Fibroblast of villous mesenchyme (primary cell): ENCODE measurements at regions not wholly inside any gene's neighbourhood (a gene's known extent, or its start where the extent isn't known, plus 50 kb on each side); places are given as distances from the start of the nearest gene placed in this dataset.

Source experiments
- DNase-seq: peaks from one replicate; pipeline ENCODE4 v3.0.0-alpha.2; 2010; ENCODE audit warnings: low read depth
- H3K4me3 ChIP-seq: 2 replicates; pipeline ENCODE4 v1.5.1; 2011; ENCODE audit warnings: low read depth, mild to moderate bottlenecking, low read length
- CTCF ChIP-seq: IDR thresholded peaks from 2 replicates; pipeline ENCODE4 v1.5.1; 2012; ENCODE audit warnings: low read depth, mild to moderate bottlenecking, low read length; ENCODE audit not compliant: insufficient read depth

DNA sequence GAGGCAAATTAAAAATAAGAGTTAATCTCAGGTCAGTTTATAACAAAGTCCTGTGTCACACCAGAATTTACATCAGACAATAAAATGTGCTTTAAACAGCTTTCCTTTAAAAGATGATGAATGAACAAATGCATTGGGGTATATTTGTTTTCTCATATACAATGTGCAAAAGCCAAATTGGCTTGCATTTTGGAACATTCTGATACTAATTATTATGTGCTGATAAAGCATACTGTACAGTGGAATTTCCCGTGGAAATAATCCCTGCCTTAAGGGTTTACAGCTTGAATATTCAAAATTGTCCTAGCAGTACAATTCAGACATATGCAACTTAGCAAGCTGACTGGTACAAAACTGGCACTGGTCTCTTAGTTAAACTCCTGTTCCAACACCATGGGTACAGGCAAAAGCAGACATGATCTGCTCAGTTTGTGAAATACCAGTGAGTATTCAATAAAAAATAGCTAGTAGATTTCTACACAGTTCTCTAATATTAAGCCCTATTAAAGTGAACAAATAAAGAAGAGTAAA is 373.4 kb downstream of the SLITRK1 start:
- TF ChIP-seq CTCF = no peak
- DNase-seq = no peak
- H3K4me3 ChIP-seq = no peak overlapping the region

DNA sequence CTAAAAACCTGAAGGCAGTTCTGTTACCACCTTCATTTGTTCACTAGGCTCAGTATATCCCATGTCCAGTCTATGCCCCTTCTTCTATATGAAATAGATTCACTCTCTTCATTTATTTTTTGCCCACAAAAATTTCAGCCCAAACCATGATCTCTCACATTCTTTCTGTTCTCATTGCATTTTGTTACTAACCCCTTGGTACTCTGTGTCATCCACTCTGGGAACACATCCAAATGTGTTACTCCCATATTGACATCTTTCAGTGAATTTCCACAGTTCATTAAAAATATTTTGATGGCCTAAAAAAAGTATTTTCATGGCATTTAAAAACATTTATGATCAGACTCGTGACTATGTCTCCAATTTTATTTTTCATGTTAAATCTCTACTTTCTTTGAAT is 378.9 kb downstream of the SLITRK1 start:
- DNase-seq = no peak
- no peak for TF ChIP-seq CTCF
- no peak overlapping the region for H3K4me3 ChIP-seq

GRCh38 chr13:83499286-83499685 is 383.0 kb downstream of the SLITRK1 start:
- TF ChIP-seq CTCF = no peak
- H3K4me3 ChIP-seq = no peak overlapping the region
- DNase-seq = no peak

DNA sequence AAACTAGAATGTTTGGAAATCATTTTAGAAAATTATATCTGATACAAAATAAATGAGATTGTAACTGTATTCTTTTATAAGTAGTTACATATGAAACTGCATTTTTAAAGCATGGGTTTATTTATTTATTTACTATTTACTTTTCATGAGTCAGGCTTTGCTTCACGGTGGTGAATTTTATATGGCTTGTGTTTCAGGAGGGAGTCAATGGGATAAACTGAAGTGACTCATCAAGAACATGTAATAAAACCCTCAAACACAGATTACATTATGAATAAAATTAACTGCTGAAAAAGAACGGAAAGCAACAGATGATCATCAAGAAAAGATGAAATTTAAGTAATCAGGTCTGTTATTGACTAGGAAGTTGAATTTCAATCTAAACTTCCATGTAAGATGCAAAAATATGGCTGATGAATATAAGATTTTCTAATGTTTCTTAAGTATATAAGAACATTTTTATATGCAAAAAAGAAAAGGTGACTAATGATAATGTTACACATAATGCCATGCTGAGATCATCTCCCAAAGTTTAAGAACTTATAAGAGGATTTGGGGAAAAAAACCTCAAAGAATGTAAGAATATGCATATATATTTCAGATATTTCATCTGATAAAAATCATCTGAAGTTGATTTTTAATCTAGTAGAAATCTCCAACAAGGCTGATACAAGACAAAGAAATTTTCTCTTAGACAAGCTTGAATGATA is 383.6 kb downstream of the SLITRK1 start:
- H3K4me3 ChIP-seq = no peak overlapping the region
- DNase-seq = peak; percentile 8
- TF ChIP-seq CTCF = no peak

DNA sequence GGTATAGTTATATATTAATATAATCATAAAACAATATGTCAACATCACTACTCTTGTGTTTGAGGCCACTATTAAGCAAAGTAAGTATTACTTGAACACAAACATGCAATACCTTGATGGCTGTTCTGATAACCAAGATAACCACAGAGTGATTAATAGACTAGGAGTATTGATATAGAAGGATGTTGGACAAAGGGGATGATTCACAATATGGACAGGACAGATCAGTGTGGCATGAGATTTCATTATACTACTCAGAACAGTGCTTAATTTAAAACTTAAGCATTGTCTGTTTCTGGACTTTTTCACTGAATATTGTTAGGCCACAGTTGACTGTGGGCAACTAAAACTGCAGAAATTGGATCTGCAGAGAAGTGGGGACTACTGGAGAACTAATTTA is 384.2 kb downstream of the SLITRK1 start:
- no peak for TF ChIP-seq CTCF
- no peak for DNase-seq
- H3K4me3 ChIP-seq = no peak overlapping the region

- TF ChIP-seq CTCF = no peak
Measured at GRCh38 chr13:83496501-83496900, 385.8 kb downstream of the SLITRK1 start.

GRCh38 chr13:83485101-83485500 is 397.2 kb downstream of the SLITRK1 start:
- DNase-seq = no peak
- no peak overlapping the region for H3K4me3 ChIP-seq
- TF ChIP-seq CTCF = no peak

More at GRCh38 chr13:83496501-83496900, 385.8 kb downstream of the SLITRK1 start:
- no peak overlapping the region for H3K4me3 ChIP-seq
- no peak for DNase-seq
